KBM-7 (cell line): ENCODE measurements at regions not wholly inside any gene's neighbourhood (a gene's known extent, or its start where the extent isn't known, plus 50 kb on each side); places are given as distances from the start of the nearest gene placed in this dataset.
"Not testable (repeated sequence)": the region's sequence is repeated elsewhere in the genome, so short reads cannot be mapped to it uniquely, and the experiment has no call there.

Source experiments
- DNase-seq: peaks from one replicate; pipeline ENCODE4 v3.0.0-alpha.2; 2015
- in situ Hi-C: fragments of 300-500 bp; cut with MboI; formaldehyde crosslinking; loops from 2 replicates; pipeline ENCODE4 v1.14.3; 2020; ENCODE audit warnings: low sequenced_read_pairs, low pct_unique_long_range_greater_than_20kb, mixed read lengths

GRCh38 chr2:192598649-192599048 lies 403.9 kb upstream of the TMEFF2 start:
- DNase-seq, in situ Hi-C loops: not testable (repeated sequence)

- in situ Hi-C loops: no loop called here
- DNase-seq: no peak
These were observed 398.8 kb upstream of the TMEFF2 start for GRCh38 chr2:192593561-192593960.

DNA sequence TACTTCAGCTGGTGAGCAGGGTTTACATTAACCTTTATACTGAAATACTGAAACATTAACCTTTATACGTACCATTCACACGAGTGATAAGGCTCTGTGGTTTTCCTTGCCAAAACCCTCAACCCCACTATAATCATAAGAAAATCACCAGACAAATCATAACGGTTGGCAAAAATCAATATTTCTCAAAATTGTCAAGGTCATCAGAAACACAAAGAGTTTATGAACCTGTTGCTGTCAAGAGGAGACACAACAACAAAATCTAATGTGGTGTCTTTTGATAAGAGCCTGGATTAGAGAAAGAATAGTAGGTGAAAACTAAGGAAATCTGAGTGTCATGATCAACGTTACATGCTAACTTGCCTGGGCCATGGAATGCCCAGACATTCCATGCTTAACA lies 396.9 kb upstream of the TMEFF2 start:
- DNase-seq: no peak
- in situ Hi-C loops: no loop called here

DNA sequence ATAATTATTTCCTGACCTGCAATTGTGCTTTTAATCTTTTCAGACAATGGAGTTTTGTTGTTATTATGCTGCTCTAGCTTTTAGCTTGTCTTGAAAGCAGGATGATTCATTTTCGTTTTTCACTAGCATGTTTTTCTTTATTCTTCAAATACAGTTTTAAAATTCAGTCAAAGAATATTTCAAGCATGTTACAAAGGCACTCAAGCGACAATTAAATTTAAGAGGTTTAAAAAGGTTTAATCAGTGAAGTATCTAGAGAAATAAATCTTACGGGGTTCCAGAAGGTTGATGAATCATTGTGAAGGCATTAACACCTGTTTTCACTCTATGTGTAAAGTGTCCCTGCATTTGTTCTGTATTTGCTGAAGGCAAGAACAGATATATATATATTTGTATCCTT lies 390.7 kb upstream of the TMEFF2 start:
- in situ Hi-C loops: no loop called here
- no peak for DNase-seq

DNA sequence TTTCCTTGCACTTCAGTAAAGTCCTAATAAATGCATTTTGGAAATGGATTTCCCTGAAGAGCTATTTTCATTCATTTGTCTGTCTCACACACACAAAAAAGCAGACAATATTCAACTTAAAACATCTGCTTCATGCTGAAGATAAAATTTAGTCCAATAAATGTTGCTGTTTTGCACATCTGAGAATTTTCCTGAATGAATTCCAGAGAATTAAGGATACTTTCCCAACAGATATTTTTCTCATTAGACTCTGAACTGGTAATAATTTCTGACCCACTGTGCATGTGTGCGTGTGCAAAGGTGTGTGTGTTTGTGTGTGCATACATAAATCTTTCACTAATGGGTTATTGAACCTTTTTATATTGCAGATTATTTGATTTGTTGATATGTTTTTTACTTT lies 390.2 kb upstream of the TMEFF2 start:
- in situ Hi-C loops: no loop called here
- DNase-seq: no peak

GRCh38 chr2:192579965-192580700 lies 385.4 kb upstream of the TMEFF2 start:
- no peak for DNase-seq
- in situ Hi-C loops: no loop called here

GRCh38 chr2:192578780-192579179 lies 384.0 kb upstream of the TMEFF2 start:
- in situ Hi-C loops: no loop called here
- no peak for DNase-seq

GRCh38 chr2:192577706-192578105 lies 383.0 kb upstream of the TMEFF2 start:
- in situ Hi-C loops: no loop called here
- no peak for DNase-seq

- in situ Hi-C loops: no loop called here
- DNase-seq: no peak
These were observed 379.8 kb upstream of the TMEFF2 start for GRCh38 chr2:192574552-192574951.

- no peak for DNase-seq
- in situ Hi-C loops: no loop called here
These were observed 376.9 kb upstream of the TMEFF2 start for GRCh38 chr2:192571636-192572035.

- DNase-seq: no peak
- in situ Hi-C loops: no loop called here
These were observed 376.1 kb upstream of the TMEFF2 start for GRCh38 chr2:192570788-192571187.

GRCh38 chr2:192566863-192567262 lies 372.1 kb upstream of the TMEFF2 start:
- in situ Hi-C loops: no loop called here
- no peak for DNase-seq

DNA sequence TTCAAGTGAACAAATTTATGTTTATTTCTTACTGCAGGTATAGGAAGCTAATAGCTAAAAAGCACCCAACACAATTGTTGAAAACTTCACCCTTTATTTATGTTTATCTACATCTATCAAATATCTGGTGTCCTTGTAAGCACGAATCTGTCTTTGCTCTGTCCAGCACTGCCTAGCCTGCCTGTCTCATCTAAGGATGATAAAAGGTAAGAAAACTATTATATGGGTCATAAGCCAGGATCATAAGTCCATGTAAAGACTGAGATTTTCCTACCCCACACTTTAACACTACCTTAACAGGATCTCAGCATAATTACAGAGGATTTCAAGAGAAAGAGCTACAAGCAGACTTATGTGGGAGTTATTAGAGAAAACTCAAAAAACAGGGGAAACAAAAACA lies 365.6 kb upstream of the TMEFF2 start:
- in situ Hi-C loops: no loop called here

DNA sequence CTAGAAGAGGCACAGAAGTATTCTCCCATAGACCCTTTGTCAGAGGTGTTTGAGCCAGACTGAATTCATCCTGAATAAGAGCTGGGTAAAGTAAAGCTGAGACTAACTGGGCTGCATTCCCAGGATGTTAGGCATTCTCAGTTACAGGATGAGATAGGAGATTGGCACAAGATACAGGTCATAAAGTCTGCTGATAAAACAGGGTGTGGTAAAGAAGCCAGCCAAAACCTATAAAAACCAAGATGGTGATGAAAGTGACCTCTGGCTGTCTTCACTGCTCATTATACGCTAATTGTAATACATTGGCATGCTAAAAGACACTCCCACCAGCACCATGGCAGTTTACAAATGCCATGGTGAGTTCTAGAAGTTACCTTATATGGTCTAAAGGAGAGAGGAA lies 364.9 kb upstream of the TMEFF2 start:
- in situ Hi-C loops: no loop called here
- DNase-seq: no peak

More for the DNA sequence above, 365.6 kb upstream of the TMEFF2 start:
- DNase-seq: no peak

GRCh38 chr2:192558637-192559036 lies 363.9 kb upstream of the TMEFF2 start:
- in situ Hi-C loops: no loop called here
- DNase-seq: no peak

- in situ Hi-C loops: no loop called here
These were observed 361.0 kb upstream of the TMEFF2 start for GRCh38 chr2:192555740-192556139.

DNA sequence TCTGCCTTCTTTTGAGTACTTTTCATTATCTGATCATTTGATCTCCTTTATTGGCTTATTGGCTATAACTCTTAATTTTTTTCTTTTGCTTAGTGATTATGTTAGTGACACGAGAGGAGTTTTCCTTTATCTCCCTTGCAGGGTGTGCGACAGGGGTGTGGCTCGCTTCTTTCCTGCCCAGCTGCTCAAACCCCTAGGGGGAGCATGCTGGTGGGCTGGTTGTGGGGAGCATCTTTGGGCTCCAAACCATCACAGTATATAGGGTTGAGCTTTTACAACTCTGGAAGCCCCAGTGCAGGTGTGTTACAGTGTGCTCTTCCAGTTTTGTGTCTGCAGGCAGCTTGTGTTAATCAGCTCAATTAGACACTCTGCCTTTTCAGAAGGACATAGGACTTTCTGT lies 357.0 kb upstream of the TMEFF2 start:
- in situ Hi-C loops: no loop called here
- DNase-seq: no peak

More at GRCh38 chr2:192555740-192556139, 361.0 kb upstream of the TMEFF2 start:
- no peak for DNase-seq

DNA sequence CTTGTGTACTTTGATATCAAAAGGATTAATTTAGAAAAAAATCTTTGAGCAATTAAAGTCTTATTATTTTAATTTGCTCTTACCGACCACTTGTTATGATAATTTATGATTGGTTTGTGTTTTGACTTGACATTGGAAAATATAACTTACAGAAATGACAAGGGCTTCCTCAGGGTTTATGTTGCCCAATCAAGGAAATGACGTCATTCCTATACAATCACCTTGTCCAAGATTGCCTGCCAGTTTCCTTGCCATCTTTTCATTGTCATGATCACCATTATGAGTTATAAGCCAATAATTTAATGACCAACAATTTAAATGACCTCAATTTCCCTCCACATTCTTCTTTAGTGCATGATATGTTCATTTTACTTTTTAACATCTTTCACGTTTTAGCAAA lies 351.8 kb upstream of the TMEFF2 start:
- in situ Hi-C loops: no loop called here
- DNase-seq: no peak

DNA sequence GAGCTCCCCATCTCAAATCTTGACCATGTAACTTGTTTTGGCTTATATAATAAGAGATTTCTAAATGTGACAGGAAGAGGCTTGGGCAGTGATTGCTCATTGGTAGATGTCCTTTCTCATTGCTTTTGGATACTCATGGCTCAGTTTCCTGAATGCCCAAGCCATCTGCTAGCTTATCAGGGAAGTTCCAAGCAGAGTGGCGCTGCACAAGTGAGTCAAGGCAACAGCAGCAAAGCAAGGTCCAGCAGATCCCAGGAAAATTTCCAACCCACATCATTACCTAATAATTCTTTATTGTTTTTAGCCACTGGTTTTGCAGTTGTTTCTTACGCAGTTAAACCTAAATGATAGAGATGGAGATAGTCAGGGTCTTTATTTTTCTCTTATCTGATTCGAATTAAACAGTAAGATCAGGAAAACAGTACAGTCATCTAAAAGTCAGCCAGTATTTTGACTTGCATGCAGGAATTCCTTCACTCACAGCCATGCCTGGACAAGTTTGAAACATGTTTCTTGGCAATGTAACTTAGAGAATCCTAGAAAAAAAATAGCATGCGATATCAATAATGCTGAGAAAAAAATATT lies 349.7 kb upstream of the TMEFF2 start:
- in situ Hi-C loops: no loop called here
- no peak for DNase-seq

DNA sequence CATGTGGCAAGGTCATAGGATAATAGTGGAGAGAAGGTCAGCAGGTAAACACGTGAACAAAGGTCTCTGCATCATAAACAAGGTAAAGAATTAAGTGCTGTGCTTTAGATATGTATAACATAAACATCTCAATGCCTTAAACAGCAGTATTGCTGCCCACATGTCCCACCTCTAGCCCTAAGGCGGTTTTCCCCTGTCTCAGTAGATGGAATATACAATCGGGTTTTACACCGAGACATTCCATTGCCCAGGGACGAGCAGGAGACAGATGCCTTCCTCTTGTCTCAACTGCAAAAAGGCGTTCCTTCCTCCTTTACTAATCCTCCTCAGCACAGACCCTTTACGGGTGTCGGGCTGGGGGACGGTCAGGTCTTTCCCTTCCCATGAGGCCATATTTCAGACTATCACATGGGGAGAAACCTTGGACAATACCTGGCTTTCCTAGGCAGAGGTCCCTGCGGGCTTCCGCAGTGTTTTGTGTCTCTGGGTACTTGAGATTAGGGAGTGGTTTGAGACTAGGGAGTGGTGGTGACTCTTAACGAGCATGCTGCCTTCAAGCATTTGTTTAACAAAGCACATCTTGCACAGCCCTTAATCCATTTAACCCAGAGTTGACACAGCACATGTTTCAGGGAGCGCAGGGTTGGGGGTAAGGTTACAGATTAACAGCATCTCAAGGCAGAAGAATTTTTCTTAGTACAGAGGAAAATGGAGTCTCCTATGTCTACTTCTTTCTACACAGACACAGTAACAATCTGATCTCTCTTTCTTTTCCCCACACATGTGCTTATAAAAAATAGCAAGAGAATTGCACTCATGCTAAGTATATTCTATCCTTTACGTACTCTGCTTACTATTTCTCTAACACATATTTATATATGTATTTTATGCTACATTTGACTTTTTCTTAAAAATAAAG lies 347.7 kb upstream of the TMEFF2 start:
- DNase-seq, in situ Hi-C loops: not testable (repeated sequence)
